ENCODE measurements at regions not wholly inside any gene's neighbourhood (a gene's known extent, or its start where the extent isn't known, plus 50 kb on each side); places are given as distances from the start of the nearest gene placed in this dataset.

DNA sequence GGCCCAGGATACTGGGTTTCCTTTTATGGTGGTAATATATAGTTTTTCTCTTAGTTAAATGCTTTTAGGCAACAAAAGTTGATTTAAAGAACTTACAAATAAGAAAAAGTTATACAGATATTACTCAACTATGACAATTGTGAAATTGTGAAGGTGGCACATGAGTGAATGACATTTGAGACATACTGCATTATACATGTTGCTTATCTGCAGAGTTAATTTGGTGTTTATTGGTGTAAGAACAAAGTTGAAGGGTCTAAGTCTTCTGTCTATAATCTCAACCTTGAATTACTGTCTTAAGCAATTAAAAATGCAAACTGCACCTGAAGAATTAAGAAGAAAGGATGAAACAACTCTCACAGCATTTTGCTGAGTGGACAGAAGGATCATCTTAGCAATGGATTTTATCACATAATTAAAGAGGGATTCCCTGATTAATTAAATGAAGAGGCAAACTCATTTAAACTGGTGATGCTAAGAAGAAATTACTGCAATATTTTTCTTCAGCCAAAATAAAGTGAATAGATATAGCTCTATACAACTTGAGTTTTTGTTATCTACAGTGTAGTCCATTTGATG is 298.9 kb upstream of the TGFBR2 start (continued):
- TF ChIP-seq, protein P1, sequence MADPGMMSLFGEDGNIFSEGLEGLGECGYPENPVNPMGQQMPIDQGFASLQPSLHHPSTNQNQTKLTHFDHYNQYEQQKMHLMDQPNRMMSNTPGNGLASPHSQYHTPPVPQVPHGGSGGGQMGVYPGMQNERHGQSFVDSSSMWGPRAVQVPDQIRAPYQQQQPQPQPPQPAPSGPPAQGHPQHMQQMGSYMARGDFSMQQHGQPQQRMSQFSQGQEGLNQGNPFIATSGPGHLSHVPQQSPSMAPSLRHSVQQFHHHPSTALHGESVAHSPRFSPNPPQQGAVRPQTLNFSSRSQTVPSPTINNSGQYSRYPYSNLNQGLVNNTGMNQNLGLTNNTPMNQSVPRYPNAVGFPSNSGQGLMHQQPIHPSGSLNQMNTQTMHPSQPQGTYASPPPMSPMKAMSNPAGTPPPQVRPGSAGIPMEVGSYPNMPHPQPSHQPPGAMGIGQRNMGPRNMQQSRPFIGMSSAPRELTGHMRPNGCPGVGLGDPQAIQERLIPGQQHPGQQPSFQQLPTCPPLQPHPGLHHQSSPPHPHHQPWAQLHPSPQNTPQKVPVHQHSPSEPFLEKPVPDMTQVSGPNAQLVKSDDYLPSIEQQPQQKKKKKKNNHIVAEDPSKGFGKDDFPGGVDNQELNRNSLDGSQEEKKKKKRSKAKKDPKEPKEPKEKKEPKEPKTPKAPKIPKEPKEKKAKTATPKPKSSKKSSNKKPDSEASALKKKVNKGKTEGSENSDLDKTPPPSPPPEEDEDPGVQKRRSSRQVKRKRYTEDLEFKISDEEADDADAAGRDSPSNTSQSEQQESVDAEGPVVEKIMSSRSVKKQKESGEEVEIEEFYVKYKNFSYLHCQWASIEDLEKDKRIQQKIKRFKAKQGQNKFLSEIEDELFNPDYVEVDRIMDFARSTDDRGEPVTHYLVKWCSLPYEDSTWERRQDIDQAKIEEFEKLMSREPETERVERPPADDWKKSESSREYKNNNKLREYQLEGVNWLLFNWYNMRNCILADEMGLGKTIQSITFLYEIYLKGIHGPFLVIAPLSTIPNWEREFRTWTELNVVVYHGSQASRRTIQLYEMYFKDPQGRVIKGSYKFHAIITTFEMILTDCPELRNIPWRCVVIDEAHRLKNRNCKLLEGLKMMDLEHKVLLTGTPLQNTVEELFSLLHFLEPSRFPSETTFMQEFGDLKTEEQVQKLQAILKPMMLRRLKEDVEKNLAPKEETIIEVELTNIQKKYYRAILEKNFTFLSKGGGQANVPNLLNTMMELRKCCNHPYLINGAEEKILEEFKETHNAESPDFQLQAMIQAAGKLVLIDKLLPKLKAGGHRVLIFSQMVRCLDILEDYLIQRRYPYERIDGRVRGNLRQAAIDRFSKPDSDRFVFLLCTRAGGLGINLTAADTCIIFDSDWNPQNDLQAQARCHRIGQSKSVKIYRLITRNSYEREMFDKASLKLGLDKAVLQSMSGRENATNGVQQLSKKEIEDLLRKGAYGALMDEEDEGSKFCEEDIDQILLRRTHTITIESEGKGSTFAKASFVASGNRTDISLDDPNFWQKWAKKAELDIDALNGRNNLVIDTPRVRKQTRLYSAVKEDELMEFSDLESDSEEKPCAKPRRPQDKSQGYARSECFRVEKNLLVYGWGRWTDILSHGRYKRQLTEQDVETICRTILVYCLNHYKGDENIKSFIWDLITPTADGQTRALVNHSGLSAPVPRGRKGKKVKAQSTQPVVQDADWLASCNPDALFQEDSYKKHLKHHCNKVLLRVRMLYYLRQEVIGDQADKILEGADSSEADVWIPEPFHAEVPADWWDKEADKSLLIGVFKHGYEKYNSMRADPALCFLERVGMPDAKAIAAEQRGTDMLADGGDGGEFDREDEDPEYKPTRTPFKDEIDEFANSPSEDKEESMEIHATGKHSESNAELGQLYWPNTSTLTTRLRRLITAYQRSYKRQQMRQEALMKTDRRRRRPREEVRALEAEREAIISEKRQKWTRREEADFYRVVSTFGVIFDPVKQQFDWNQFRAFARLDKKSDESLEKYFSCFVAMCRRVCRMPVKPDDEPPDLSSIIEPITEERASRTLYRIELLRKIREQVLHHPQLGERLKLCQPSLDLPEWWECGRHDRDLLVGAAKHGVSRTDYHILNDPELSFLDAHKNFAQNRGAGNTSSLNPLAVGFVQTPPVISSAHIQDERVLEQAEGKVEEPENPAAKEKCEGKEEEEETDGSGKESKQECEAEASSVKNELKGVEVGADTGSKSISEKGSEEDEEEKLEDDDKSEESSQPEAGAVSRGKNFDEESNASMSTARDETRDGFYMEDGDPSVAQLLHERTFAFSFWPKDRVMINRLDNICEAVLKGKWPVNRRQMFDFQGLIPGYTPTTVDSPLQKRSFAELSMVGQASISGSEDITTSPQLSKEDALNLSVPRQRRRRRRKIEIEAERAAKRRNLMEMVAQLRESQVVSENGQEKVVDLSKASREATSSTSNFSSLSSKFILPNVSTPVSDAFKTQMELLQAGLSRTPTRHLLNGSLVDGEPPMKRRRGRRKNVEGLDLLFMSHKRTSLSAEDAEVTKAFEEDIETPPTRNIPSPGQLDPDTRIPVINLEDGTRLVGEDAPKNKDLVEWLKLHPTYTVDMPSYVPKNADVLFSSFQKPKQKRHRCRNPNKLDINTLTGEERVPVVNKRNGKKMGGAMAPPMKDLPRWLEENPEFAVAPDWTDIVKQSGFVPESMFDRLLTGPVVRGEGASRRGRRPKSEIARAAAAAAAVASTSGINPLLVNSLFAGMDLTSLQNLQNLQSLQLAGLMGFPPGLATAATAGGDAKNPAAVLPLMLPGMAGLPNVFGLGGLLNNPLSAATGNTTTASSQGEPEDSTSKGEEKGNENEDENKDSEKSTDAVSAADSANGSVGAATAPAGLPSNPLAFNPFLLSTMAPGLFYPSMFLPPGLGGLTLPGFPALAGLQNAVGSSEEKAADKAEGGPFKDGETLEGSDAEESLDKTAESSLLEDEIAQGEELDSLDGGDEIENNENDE (IDR thresholded peaks at IDR 0.05; ENCODE audit: insufficient replicate concordance, low read length): no peak
- TF ChIP-seq RFX5 (IDR thresholded peaks at IDR 0.05; ENCODE audit: borderline replicate concordance, low read depth, low read length): no peak
- TF ChIP-seq JUN (IDR thresholded peaks at IDR 0.05; ENCODE audit: low read depth, low read length): no peak
- TF ChIP-seq PHF8 (conservative IDR thresholded peaks at IDR 0.05; ENCODE audit: low read depth, low read length): no peak
- no peak for TF ChIP-seq SP4 (IDR thresholded peaks at IDR 0.05; ENCODE audit: low read length)
- no peak for TF ChIP-seq SP2 (IDR thresholded peaks at IDR 0.05; ENCODE audit: low read length)
- TF ChIP-seq GTF2F1 (IDR thresholded peaks at IDR 0.05; ENCODE audit: borderline replicate concordance, low read depth, low read length): no peak
- no peak for TF ChIP-seq EGR1 (IDR thresholded peaks at IDR 0.05; ENCODE audit: borderline replicate concordance, low read depth, low read length)
- no peak for TF ChIP-seq GABPA (IDR thresholded peaks at IDR 0.05; ENCODE audit: borderline replicate concordance, insufficient read depth, low read length)
- TF ChIP-seq POLR2AphosphoS5 (IDR thresholded peaks at IDR 0.05; ENCODE audit: low read depth, low read length): no peak
- TF ChIP-seq TEAD4 (IDR thresholded peaks at IDR 0.05; ENCODE audit: low read depth, low read length): no peak
- no peak for TF ChIP-seq ASH2L (IDR thresholded peaks at IDR 0.05; ENCODE audit: low read length)
